ENCODE measurements at regions not wholly inside any gene's neighbourhood (a gene's known extent, or its start where the extent isn't known, plus 50 kb on each side); places are given as distances from the start of the nearest gene placed in this dataset.

DNA sequence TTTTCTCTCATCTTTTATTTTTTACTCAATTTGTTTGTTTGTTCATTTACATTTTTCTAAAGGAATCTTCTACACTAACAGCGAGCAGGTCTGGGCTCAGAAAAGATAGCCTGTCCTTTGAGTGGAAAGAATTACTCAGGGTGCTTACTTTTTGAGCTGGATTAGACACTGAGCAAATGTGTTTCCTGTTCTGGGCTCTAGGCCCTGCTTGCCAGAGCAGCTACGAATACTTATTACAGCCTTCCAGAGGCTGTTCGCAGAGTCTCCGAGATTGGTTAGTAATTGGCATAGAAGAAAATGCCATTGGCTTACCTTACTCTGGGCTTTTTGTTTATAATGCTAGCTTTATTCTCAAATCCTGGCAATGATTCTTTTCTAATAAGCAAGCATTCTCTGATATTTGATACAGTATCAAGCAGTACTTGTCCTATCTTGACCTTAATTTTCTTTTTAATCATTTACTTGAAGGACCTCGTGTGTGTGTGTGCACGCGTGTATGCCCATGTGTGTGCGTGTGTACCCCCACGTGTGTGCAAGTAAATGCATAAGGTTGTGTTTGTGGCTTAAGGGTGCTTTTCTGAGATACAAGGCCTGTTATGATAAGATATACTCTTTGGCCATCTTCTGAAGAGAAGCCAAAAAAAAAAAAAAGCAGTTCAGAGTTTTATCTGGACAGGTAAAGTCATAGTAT, 76.2 kb upstream of the GRXCR1 start:
- Mint-ChIP-seq H3K36me3 (ENCODE audit: low read depth) (no peaks in the 10 kb centered on the region), H3K27me3 (ENCODE audit: low read depth) (peaks cover 2% of the 10 kb centered on the region), H3K4me1 (no peaks in the 10 kb centered on the region), H3K4me3 (no peak overlapping the region), H3K27ac (ENCODE audit: unreplicated experiment) (no peak overlapping the region), H3K9me3 (no peaks in the 10 kb centered on the region)
- no peak for TF ChIP-seq CTCF (conservative IDR thresholded peaks at IDR 0.05)
- DNase-seq (ENCODE audit: low read depth, low spot score) = no peak

- H3K4me1 Mint-ChIP-seq = no peaks in the 10 kb centered on the region
- TF ChIP-seq CTCF (conservative IDR thresholded peaks at IDR 0.05) = no peak
- H3K27ac Mint-ChIP-seq (ENCODE audit: unreplicated experiment) = no peak overlapping the region
- DNase-seq (ENCODE audit: low read depth, low spot score) = no peak
- peaks cover 3% of the 10 kb centered on the region for H3K9me3 Mint-ChIP-seq
- H3K36me3 Mint-ChIP-seq (ENCODE audit: low read depth) = no peaks in the 10 kb centered on the region
- peaks cover 4% of the 10 kb centered on the region for H3K27me3 Mint-ChIP-seq (ENCODE audit: low read depth)
- no peak overlapping the region for H3K4me3 Mint-ChIP-seq
Measured at GRCh38 chr4:42809419-42810084, 83.0 kb upstream of the GRXCR1 start.

- H3K27ac Mint-ChIP-seq (ENCODE audit: unreplicated experiment) = no peak overlapping the region
- H3K27me3 Mint-ChIP-seq (ENCODE audit: low read depth) = peaks cover 3% of the 10 kb centered on the region
- TF ChIP-seq CTCF (conservative IDR thresholded peaks at IDR 0.05) = no peak
Measured at GRCh38 chr4:42806303-42806835, 86.1 kb upstream of the GRXCR1 start.

GRCh38 chr4:42789041-42789567, 103.4 kb upstream of the GRXCR1 start:
- no peak for TF ChIP-seq CTCF (conservative IDR thresholded peaks at IDR 0.05)
- no peak overlapping the region for H3K27ac Mint-ChIP-seq (ENCODE audit: unreplicated experiment)
- no peak for DNase-seq (ENCODE audit: low read depth, low spot score)
- no peak overlapping the region for H3K4me3 Mint-ChIP-seq
- no peaks in the 10 kb centered on the region for H3K27me3 Mint-ChIP-seq (ENCODE audit: low read depth)
- H3K36me3 Mint-ChIP-seq (ENCODE audit: low read depth) = no peaks in the 10 kb centered on the region
- H3K4me1 Mint-ChIP-seq = no peaks in the 10 kb centered on the region
- peaks cover 5% of the 10 kb centered on the region for H3K9me3 Mint-ChIP-seq

More at GRCh38 chr4:42806303-42806835, 86.1 kb upstream of the GRXCR1 start:
- Mint-ChIP-seq H3K9me3 (peaks cover 19% of the 10 kb centered on the region), H3K4me3 (no peak overlapping the region), H3K36me3 (ENCODE audit: low read depth) (peaks cover 3% of the 10 kb centered on the region), H3K4me1 (no peaks in the 10 kb centered on the region)
- DNase-seq (ENCODE audit: low read depth, low spot score) = no peak

- no peaks in the 10 kb centered on the region for H3K36me3 Mint-ChIP-seq (ENCODE audit: low read depth)
- H3K4me1 Mint-ChIP-seq = no peaks in the 10 kb centered on the region
- H3K9me3 Mint-ChIP-seq = peaks cover 5% of the 10 kb centered on the region
- H3K27ac Mint-ChIP-seq (ENCODE audit: unreplicated experiment) = no peak overlapping the region
- TF ChIP-seq CTCF (conservative IDR thresholded peaks at IDR 0.05) = no peak
- DNase-seq (ENCODE audit: low read depth, low spot score) = no peak
- H3K4me3 Mint-ChIP-seq = no peak overlapping the region
- H3K27me3 Mint-ChIP-seq (ENCODE audit: low read depth) = no peaks in the 10 kb centered on the region
Measured at GRCh38 chr4:42787079-42787463, 105.4 kb upstream of the GRXCR1 start.

All from neural crest cell (in vitro differentiated cells).